ENCODE measurements at regions not wholly inside any gene's neighbourhood (a gene's known extent, or its start where the extent isn't known, plus 50 kb on each side); places are given as distances from the start of the nearest gene placed in this dataset.
A peak's percentile ranks its signal among the peaks of the same experiment; 100 is the strongest.

- H3K27ac ChIP-seq (ENCODE audit: insufficient read depth, low read depth, low read length) = no peak overlapping the region
- TF ChIP-seq POLR2AphosphoS5 (IDR thresholded peaks at IDR 0.05; ENCODE audit: insufficient read depth, low read depth, low read length) = no peak
- TF ChIP-seq JUN (IDR thresholded peaks at IDR 0.05; ENCODE audit: borderline replicate concordance, insufficient read depth, insufficient read length, low read depth) = no peak
- peak; percentile 43 for TF ChIP-seq GATA2 (IDR thresholded peaks at IDR 0.05; ENCODE audit: insufficient read depth, insufficient read length, low read depth, low read length)
- intact Hi-C loops (cut with micrococcal nuclease) = no loop called here
- dilution Hi-C loops (cut with MboI; ENCODE audit: extremely low pct_ligation_motif_present, low sequenced_read_pairs) = no loop called here
- H3K4me2 ChIP-seq (ENCODE audit: insufficient read depth, low read length) = no peak overlapping the region
- ChIA-PET CTCF (no interaction called here), POLR2A (no interaction called here)
- H3K9me1 ChIP-seq (replicated peaks; ENCODE audit: control insufficient read depth, extremely low read depth, insufficient read depth, low read length) = no peaks in the 10 kb centered on the region
- peak; percentile 14 for DNase-seq (ENCODE audit: low read depth, low spot score)
- H3K36me3 ChIP-seq (ENCODE audit: control insufficient read depth in 2 of 2, extremely low read depth in 1 of 2, insufficient read depth in 2 of 2, low read length in 2 of 2) = no peaks in the 10 kb centered on the region
- no peak overlapping the region for H2AFZ ChIP-seq (ENCODE audit: low read depth, low read length)
- no peaks in the 10 kb centered on the region for H3K4me1 ChIP-seq (ENCODE audit: control insufficient read depth, extremely low read depth, insufficient read depth, low read length)
- H3K9me3 ChIP-seq (replicated peaks; ENCODE audit: control insufficient read depth, insufficient read depth, low read length) = no peaks in the 10 kb centered on the region
- no peaks in the 10 kb centered on the region for H4K20me1 ChIP-seq (replicated peaks; ENCODE audit: control insufficient read depth, extremely low read depth, insufficient read depth, low read length)
- no peak overlapping the region for H3K4me3 ChIP-seq (replicated peaks in 1 of 3; ENCODE audit: insufficient read depth in 1 of 3, low read depth in 1 of 3, low read length in 3 of 3)
- H3K27me3 ChIP-seq (ENCODE audit: control insufficient read depth in 2 of 2, insufficient read depth in 2 of 2, low read length in 2 of 2) = no peaks in the 10 kb centered on the region
- no TSS peak for BruUV-seq (replicated peaks)
- no peak for FAIRE-seq
- no peak overlapping the region for H3K9ac ChIP-seq (replicated peaks; ENCODE audit: extremely low read depth, insufficient read depth, low read length)
- no peaks in the 10 kb centered on the region for H3K79me2 ChIP-seq (ENCODE audit: control insufficient read depth, insufficient read depth, low read length)
Measured at GRCh38 chr3:34568766-34569165, 770.3 kb downstream of the PDCD6IP start.

GRCh38 chr3:34569437-34569836, 771.0 kb downstream of the PDCD6IP start:
- TF ChIP-seq FOS (IDR thresholded peaks at IDR 0.05; ENCODE audit: borderline replicate concordance, insufficient read depth, low read length) (no peak), EZH2 (IDR thresholded peaks at IDR 0.05; ENCODE audit: borderline replicate concordance, low read depth, low read length, severe bottlenecking) (no peak), GATA2 (IDR thresholded peaks at IDR 0.05; ENCODE audit: insufficient read depth, insufficient read length, low read depth, low read length) (no peak), POLR2AphosphoS5 (IDR thresholded peaks at IDR 0.05; ENCODE audit: insufficient read depth, low read depth, low read length) (no peak), POLR2A (IDR thresholded peaks at IDR 0.05; ENCODE audit: low read depth, low read length) (no peak), JUN (IDR thresholded peaks at IDR 0.05; ENCODE audit: borderline replicate concordance, insufficient read depth, insufficient read length, low read depth) (no peak), CTCF (IDR thresholded peaks at IDR 0.05; ENCODE audit: extremely low read depth in 1 of 2, insufficient read depth in 1 of 2, low read depth in 1 of 2, low read length in 2 of 2) (no peak), MAX (IDR thresholded peaks at IDR 0.05; ENCODE audit: insufficient read depth, insufficient read length) (no peak), MYC (IDR thresholded peaks at IDR 0.05; ENCODE audit: low read depth, low read length) (no peak)

More at GRCh38 chr3:34569437-34569836, 771.0 kb downstream of the PDCD6IP start:
- no peaks in the 10 kb centered on the region for H3K9me1 ChIP-seq (replicated peaks; ENCODE audit: control insufficient read depth, extremely low read depth, insufficient read depth, low read length)
- H4K20me1 ChIP-seq (replicated peaks; ENCODE audit: control insufficient read depth, extremely low read depth, insufficient read depth, low read length) = no peaks in the 10 kb centered on the region
- H3K4me3 ChIP-seq (replicated peaks in 1 of 3; ENCODE audit: insufficient read depth in 1 of 3, low read depth in 1 of 3, low read length in 3 of 3) = no peak overlapping the region
- no TSS peak for BruUV-seq (replicated peaks)
- no peaks in the 10 kb centered on the region for H3K9me3 ChIP-seq (replicated peaks; ENCODE audit: control insufficient read depth, insufficient read depth, low read length)
- POLR2A ChIA-PET = no interaction called here
- no peak overlapping the region for H2AFZ ChIP-seq (ENCODE audit: low read depth, low read length)
- CTCF ChIA-PET = no interaction called here
- no peak overlapping the region for H3K9ac ChIP-seq (replicated peaks; ENCODE audit: extremely low read depth, insufficient read depth, low read length)
- no peaks in the 10 kb centered on the region for H3K36me3 ChIP-seq (ENCODE audit: control insufficient read depth in 2 of 2, extremely low read depth in 1 of 2, insufficient read depth in 2 of 2, low read length in 2 of 2)
- dilution Hi-C loops (cut with MboI; ENCODE audit: extremely low pct_ligation_motif_present, low sequenced_read_pairs) = no loop called here
- DNase-seq (ENCODE audit: low read depth, low spot score) = no peak
- intact Hi-C loops (cut with micrococcal nuclease) = no loop called here
- no peaks in the 10 kb centered on the region for H3K79me2 ChIP-seq (ENCODE audit: control insufficient read depth, insufficient read depth, low read length)
- no peaks in the 10 kb centered on the region for H3K4me1 ChIP-seq (ENCODE audit: control insufficient read depth, extremely low read depth, insufficient read depth, low read length)
- H3K4me2 ChIP-seq (ENCODE audit: insufficient read depth, low read length) = no peak overlapping the region
- FAIRE-seq = no peak
- no peak overlapping the region for H3K27ac ChIP-seq (ENCODE audit: insufficient read depth, low read depth, low read length)
- H3K27me3 ChIP-seq (ENCODE audit: control insufficient read depth in 2 of 2, insufficient read depth in 2 of 2, low read length in 2 of 2) = no peaks in the 10 kb centered on the region

Measured in endothelial cell of umbilical vein (primary cell).